Testis (tissue), 2 donors: ENCODE measurements at regions not wholly inside any gene's neighbourhood (a gene's known extent, or its start where the extent isn't known, plus 50 kb on each side); places are given as distances from the start of the nearest gene placed in this dataset.

Experiments used
- DNase-seq: peaks from one replicate; pipeline ENCODE4 v3.0.0-alpha.2; 2019
- H3K27ac ChIP-seq, 2 donors: fragments of 200-600 bp; sonication (generic); one replicate each; pipeline ENCODE4 v1.5.1; 2019
- H3K27me3 ChIP-seq: fragments of 200-600 bp; sonication (generic); one replicate; pipeline ENCODE4 v1.5.1; 2019
- H3K36me3 ChIP-seq: fragments of 200-600 bp; sonication (generic); one replicate; pipeline ENCODE4 v1.5.1; 2017; ENCODE audit warnings: low read depth; ENCODE audit errors: missing control alignments
- H3K4me1 ChIP-seq: fragments of 200-600 bp; sonication (generic); one replicate; pipeline ENCODE4 v1.5.1; 2019
- H3K4me3 ChIP-seq, 2 donors: fragments of 200-600 bp; sonication (generic); one replicate each; pipeline ENCODE4 v1.5.1; 2017 to 2019
- H3K9me3 ChIP-seq: fragments of 200-600 bp; sonication (generic); one replicate; pipeline ENCODE4 v1.5.1; 2017
- POLR2A ChIP-seq: fragments of 450-650 bp; IDR thresholded peaks from one replicate; pipeline ENCODE4 v1.6.1; 2017; ENCODE audit warnings: antibody characterized with exemption, mild to moderate bottlenecking, moderate library complexity
- WGBS, 2 donors: methylation state at CpG; one replicate each; pipeline ENCODE4 v1.1.5; 2018; 5-methylcytosine and 5-hydroxymethylcytosine counted together
- intact Hi-C: fragments of 100-400 bp; cut with DNase I; formaldehyde crosslinking; loops from one replicate; pipeline ENCODE4 v1.15.1; 2023; ENCODE audit warnings: low total_unique reads
- TF ChIP-seq, protein P1 (sequence below), 3 experiments: fragments of 450-650 bp in 2 of 3; fragments of 200-600 bp in 1 of 3; sonication (generic) in 1 of 3; IDR thresholded peaks; one replicate each; pipeline ENCODE4 v1.5.1; 2016 to 2019; ENCODE audit warnings: antibody characterized with exemption in 3 of 3, mild to moderate bottlenecking in 2 of 3, moderate library complexity in 1 of 3

GRCh38 chr18:27579364-27579763 is 394.3 kb upstream of the CHST9 start:
- Histone ChIP-seq H3K36me3 (no peaks in the 10 kb centered on the region), H3K4me1 (no peaks in the 10 kb centered on the region), H3K27ac (no peak overlapping the region), H3K9me3 (no peaks in the 10 kb centered on the region), H3K4me3 (no peak overlapping the region), H3K27me3 (no peaks in the 10 kb centered on the region)
- no peak for TF ChIP-seq POLR2A
- TF ChIP-seq, protein P1, sequence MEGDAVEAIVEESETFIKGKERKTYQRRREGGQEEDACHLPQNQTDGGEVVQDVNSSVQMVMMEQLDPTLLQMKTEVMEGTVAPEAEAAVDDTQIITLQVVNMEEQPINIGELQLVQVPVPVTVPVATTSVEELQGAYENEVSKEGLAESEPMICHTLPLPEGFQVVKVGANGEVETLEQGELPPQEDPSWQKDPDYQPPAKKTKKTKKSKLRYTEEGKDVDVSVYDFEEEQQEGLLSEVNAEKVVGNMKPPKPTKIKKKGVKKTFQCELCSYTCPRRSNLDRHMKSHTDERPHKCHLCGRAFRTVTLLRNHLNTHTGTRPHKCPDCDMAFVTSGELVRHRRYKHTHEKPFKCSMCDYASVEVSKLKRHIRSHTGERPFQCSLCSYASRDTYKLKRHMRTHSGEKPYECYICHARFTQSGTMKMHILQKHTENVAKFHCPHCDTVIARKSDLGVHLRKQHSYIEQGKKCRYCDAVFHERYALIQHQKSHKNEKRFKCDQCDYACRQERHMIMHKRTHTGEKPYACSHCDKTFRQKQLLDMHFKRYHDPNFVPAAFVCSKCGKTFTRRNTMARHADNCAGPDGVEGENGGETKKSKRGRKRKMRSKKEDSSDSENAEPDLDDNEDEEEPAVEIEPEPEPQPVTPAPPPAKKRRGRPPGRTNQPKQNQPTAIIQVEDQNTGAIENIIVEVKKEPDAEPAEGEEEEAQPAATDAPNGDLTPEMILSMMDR (IDR thresholded peaks at IDR 0.05): no peak
- intact Hi-C loops: no loop called here
- 93 to 95% methylated on average over 2 of the region's 2 CpGs for WGBS, 2 donors
- DNase-seq: no peak

GRCh38 chr18:27577752-27578151 is 392.6 kb upstream of the CHST9 start:
- no peaks in the 10 kb centered on the region for H3K4me1 ChIP-seq
- no peaks in the 10 kb centered on the region for H3K27me3 ChIP-seq
- H3K36me3 ChIP-seq: no peaks in the 10 kb centered on the region
- H3K9me3 ChIP-seq: no peaks in the 10 kb centered on the region
- no peak overlapping the region for H3K4me3 ChIP-seq
- TF ChIP-seq, protein P1 (IDR thresholded peaks at IDR 0.05): no peak
- no peak for TF ChIP-seq POLR2A
- DNase-seq: no peak
- no peak overlapping the region for H3K27ac ChIP-seq
- 41 to 61% methylated on average over 5 of the region's 5 CpGs for WGBS, 2 donors
- intact Hi-C loops: no loop called here

DNA sequence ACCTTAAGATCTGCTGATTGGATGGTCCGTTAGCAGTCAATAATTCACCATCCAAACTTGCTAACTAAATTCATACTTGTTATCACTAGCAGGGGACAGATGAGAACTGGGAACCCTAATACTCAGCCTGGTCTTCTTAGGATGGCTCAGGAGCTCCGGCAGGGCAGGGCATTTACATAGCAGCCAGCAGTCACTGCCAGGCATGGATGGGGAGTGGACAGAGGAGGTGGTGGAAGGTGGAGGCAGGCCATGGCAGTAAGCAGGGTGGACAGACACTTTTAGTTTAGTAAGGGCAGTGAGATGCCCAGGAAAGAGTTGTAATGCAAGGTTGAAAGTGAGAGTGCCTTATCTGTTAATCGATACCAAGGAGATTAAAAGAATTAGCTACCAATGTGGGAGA is 392.2 kb upstream of the CHST9 start:
- Histone ChIP-seq H3K27me3 (no peaks in the 10 kb centered on the region), H3K4me1 (no peaks in the 10 kb centered on the region), H3K36me3 (no peaks in the 10 kb centered on the region), H3K4me3 (no peak overlapping the region), H3K9me3 (no peaks in the 10 kb centered on the region), H3K27ac (no peak overlapping the region)
- WGBS, 2 donors: 73 to 80% methylated on average over 3 of the region's 3 CpGs
- no peak for DNase-seq
- TF ChIP-seq, protein P1 (IDR thresholded peaks at IDR 0.05): no peak
- TF ChIP-seq POLR2A: no peak
- intact Hi-C loops: no loop called here

DNA sequence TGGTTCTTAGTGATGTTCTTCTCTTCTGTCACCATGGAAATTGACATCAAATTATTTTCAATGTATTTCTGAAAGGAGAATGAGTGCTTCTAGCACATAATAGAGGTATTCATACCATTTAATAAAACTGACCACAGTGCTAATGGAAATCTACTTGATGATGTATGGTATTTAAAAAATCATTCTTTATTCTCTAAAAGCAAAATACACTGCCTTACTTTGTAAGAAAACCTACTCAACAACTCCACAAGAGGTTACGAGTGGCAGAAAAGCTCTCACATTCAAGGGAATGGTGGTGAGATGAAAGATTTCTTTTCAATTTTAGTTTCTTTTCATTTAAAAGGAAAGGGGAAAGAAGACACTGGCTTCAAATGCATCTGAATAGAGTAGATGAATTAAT is 382.3 kb upstream of the CHST9 start:
- intact Hi-C loops: no loop called here
- WGBS, 2 donors: 88 to 93% methylated on average over 1 of the region's 1 CpG
- TF ChIP-seq POLR2A: no peak
- TF ChIP-seq, protein P1 (IDR thresholded peaks at IDR 0.05): no peak

DNA sequence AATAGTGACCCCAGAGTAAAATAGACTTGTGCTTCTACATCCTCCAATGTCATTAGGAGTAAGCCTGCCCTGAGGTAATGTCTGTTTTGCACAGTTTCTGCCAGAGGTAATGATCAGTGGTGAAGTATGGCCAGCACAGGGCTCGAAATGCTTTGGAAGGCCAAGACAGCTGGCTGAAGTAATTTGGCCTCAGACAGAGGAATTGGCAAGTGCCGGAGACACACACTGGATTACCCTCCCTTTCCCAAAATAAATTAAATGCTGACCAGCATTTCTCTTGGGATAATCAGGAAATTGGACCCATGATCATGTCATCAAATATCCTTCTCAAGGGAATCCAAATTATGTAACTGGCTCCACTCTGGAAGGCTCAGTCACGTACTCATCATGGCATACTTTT is 379.0 kb upstream of the CHST9 start:
- H3K27me3 ChIP-seq: no peaks in the 10 kb centered on the region
- no peak for DNase-seq
- H3K27ac ChIP-seq: no peak overlapping the region
- no peaks in the 10 kb centered on the region for H3K36me3 ChIP-seq
- no peaks in the 10 kb centered on the region for H3K9me3 ChIP-seq
- intact Hi-C loops: no loop called here
- TF ChIP-seq, protein P1 (IDR thresholded peaks at IDR 0.05): no peak
- no peaks in the 10 kb centered on the region for H3K4me1 ChIP-seq
- no peak overlapping the region for H3K4me3 ChIP-seq
- 60 to 70% methylated on average over 3 of the region's 3 CpGs for WGBS, 2 donors

More for the DNA sequence above, 382.3 kb upstream of the CHST9 start:
- no peak overlapping the region for H3K4me3 ChIP-seq
- H3K36me3 ChIP-seq: no peaks in the 10 kb centered on the region
- DNase-seq: no peak
- H3K27ac ChIP-seq: no peak overlapping the region
- H3K4me1 ChIP-seq: no peaks in the 10 kb centered on the region
- H3K9me3 ChIP-seq: no peaks in the 10 kb centered on the region
- no peaks in the 10 kb centered on the region for H3K27me3 ChIP-seq
